Nephron (organoid): ENCODE measurements at regions not wholly inside any gene's neighbourhood (a gene's known extent, or its start where the extent isn't known, plus 50 kb on each side); places are given as distances from the start of the nearest gene placed in this dataset.

Source experiments
- H3K27ac Mint-ChIP-seq, 3 experiments: 2 replicates each; pipeline ENCODE4 v1.8.0; 2020; ENCODE audit warnings: mixed read lengths in 3 of 3, mild to moderate bottlenecking in 2 of 3, moderate library complexity in 1 of 3
- H3K27me3 Mint-ChIP-seq: 2 replicates; pipeline ENCODE4 v1.8.0; 2021; ENCODE audit warnings: low read depth, mild to moderate bottlenecking, moderate library complexity, mixed read lengths
- H3K36me3 Mint-ChIP-seq: 2 replicates; pipeline ENCODE4 v1.8.0; 2020; ENCODE audit warnings: low read depth, mixed read lengths
- H3K4me1 Mint-ChIP-seq: 2 replicates; pipeline ENCODE4 v1.8.0; 2020; ENCODE audit warnings: mixed read lengths
- H3K4me3 Mint-ChIP-seq, 3 experiments: 2 replicates each; pipeline ENCODE4 v1.8.0; 2020; ENCODE audit warnings: mild to moderate bottlenecking in 3 of 3, mixed read lengths in 3 of 3, moderate library complexity in 2 of 3
- H3K9me3 Mint-ChIP-seq: 2 replicates; pipeline ENCODE4 v1.8.0; 2020; ENCODE audit warnings: mixed read lengths
- CTCF ChIP-seq, 3 experiments: fragments of 200-600 bp; sonication (generic); IDR thresholded peaks; one replicate each; pipeline ENCODE4 v1.5.0; 2021; ENCODE audit warnings: antibody characterized with exemption in 3 of 3; ENCODE audit not compliant: unreplicated experiment in 3 of 3

GRCh38 chr12:87775051-87775450 is 254.2 kb downstream of the C12orf50 start:
- Mint-ChIP-seq H3K27ac (no peak overlapping the region), H3K36me3 (no peaks in the 10 kb centered on the region), H3K4me1 (peaks cover 7% of the 10 kb centered on the region), H3K27me3 (no peaks in the 10 kb centered on the region), H3K4me3 (no peak overlapping the region), H3K9me3 (peaks cover 2% of the 10 kb centered on the region)
- no peak for TF ChIP-seq CTCF (IDR thresholded peaks at IDR 0.05; ENCODE audit: unreplicated experiment in 3 of 3)

GRCh38 chr12:87772401-87772800 is 256.8 kb downstream of the C12orf50 start:
- Mint-ChIP-seq H3K4me1 (peaks cover 7% of the 10 kb centered on the region), H3K27ac (no peak overlapping the region), H3K4me3 (no peak overlapping the region), H3K36me3 (no peaks in the 10 kb centered on the region), H3K27me3 (no peaks in the 10 kb centered on the region), H3K9me3 (no peaks in the 10 kb centered on the region)
- no peak for TF ChIP-seq CTCF (IDR thresholded peaks at IDR 0.05; ENCODE audit: unreplicated experiment in 3 of 3)

- H3K9me3 Mint-ChIP-seq: no peaks in the 10 kb centered on the region
- no peak overlapping the region for H3K27ac Mint-ChIP-seq
- no peak for TF ChIP-seq CTCF (IDR thresholded peaks at IDR 0.05; ENCODE audit: unreplicated experiment in 3 of 3)
- no peaks in the 10 kb centered on the region for H3K4me1 Mint-ChIP-seq
- H3K27me3 Mint-ChIP-seq: no peaks in the 10 kb centered on the region
- H3K4me3 Mint-ChIP-seq: no peak overlapping the region
- no peaks in the 10 kb centered on the region for H3K36me3 Mint-ChIP-seq
Measured at GRCh38 chr12:87768501-87769287, 260.5 kb downstream of the C12orf50 start.

- H3K4me3 Mint-ChIP-seq: no peak overlapping the region
- no peak for TF ChIP-seq CTCF (IDR thresholded peaks at IDR 0.05; ENCODE audit: unreplicated experiment in 3 of 3)
- no peaks in the 10 kb centered on the region for H3K27me3 Mint-ChIP-seq
- H3K4me1 Mint-ChIP-seq: no peaks in the 10 kb centered on the region
- H3K9me3 Mint-ChIP-seq: no peaks in the 10 kb centered on the region
- H3K27ac Mint-ChIP-seq: no peak overlapping the region
- H3K36me3 Mint-ChIP-seq: no peaks in the 10 kb centered on the region
Measured at GRCh38 chr12:87766044-87766443, 263.2 kb downstream of the C12orf50 start.

- no peak for TF ChIP-seq CTCF (IDR thresholded peaks at IDR 0.05; ENCODE audit: unreplicated experiment in 3 of 3)
- peaks cover 2% of the 10 kb centered on the region for H3K9me3 Mint-ChIP-seq
- H3K4me1 Mint-ChIP-seq: no peaks in the 10 kb centered on the region
Measured at GRCh38 chr12:87760943-87761342, 268.3 kb downstream of the C12orf50 start.

GRCh38 chr12:87758271-87758670 is 270.9 kb downstream of the C12orf50 start:
- Mint-ChIP-seq H3K36me3 (no peaks in the 10 kb centered on the region), H3K27me3 (no peaks in the 10 kb centered on the region), H3K9me3 (peaks cover 2% of the 10 kb centered on the region), H3K4me3 (no peak overlapping the region), H3K27ac (no peak overlapping the region), H3K4me1 (no peaks in the 10 kb centered on the region)
- TF ChIP-seq CTCF (IDR thresholded peaks at IDR 0.05; ENCODE audit: unreplicated experiment in 3 of 3): no peak

More at GRCh38 chr12:87760943-87761342, 268.3 kb downstream of the C12orf50 start:
- Mint-ChIP-seq H3K27ac (no peak overlapping the region), H3K4me3 (no peak overlapping the region), H3K27me3 (no peaks in the 10 kb centered on the region), H3K36me3 (no peaks in the 10 kb centered on the region)
